ENCODE measurements at regions not wholly inside any gene's neighbourhood (a gene's known extent, or its start where the extent isn't known, plus 50 kb on each side); places are given as distances from the start of the nearest gene placed in this dataset.

GRCh38 chr2:192593561-192593960 is 398.8 kb upstream of the TMEFF2 start:
- DNase-seq = no peak
- CTCF ChIA-PET = no interaction called here
- Mint-ChIP-seq H3K36me3 (ENCODE audit: low read depth) (no peaks in the 10 kb centered on the region), H3K27ac (no peak overlapping the region), H3K27me3 (ENCODE audit: low read depth) (no peaks in the 10 kb centered on the region), H3K9me3 (peaks cover 2% of the 10 kb centered on the region), H3K4me3 (no peak overlapping the region), H3K4me1 (ENCODE audit: low read depth) (no peaks in the 10 kb centered on the region)
- intact Hi-C loops (cut with micrococcal nuclease) = no loop called here

- H3K4me3 Mint-ChIP-seq = no peak overlapping the region
- peaks cover 2% of the 10 kb centered on the region for H3K9me3 Mint-ChIP-seq
- intact Hi-C loops (cut with micrococcal nuclease) = no loop called here
- H3K27ac Mint-ChIP-seq = no peak overlapping the region
- no peaks in the 10 kb centered on the region for H3K36me3 Mint-ChIP-seq (ENCODE audit: low read depth)
- no peaks in the 10 kb centered on the region for H3K27me3 Mint-ChIP-seq (ENCODE audit: low read depth)
- no peaks in the 10 kb centered on the region for H3K4me1 Mint-ChIP-seq (ENCODE audit: low read depth)
- CTCF ChIA-PET = no interaction called here
- DNase-seq = no peak
Observed at GRCh38 chr2:192591617-192592016, 396.9 kb upstream of the TMEFF2 start.

- H3K9me3 Mint-ChIP-seq = no peaks in the 10 kb centered on the region
- no peak overlapping the region for H3K27ac Mint-ChIP-seq
- intact Hi-C loops (cut with micrococcal nuclease) = no loop called here
- H3K4me1 Mint-ChIP-seq (ENCODE audit: low read depth) = no peaks in the 10 kb centered on the region
- CTCF ChIA-PET = no interaction called here
- no peak for DNase-seq
- H3K27me3 Mint-ChIP-seq (ENCODE audit: low read depth) = no peaks in the 10 kb centered on the region
- H3K36me3 Mint-ChIP-seq (ENCODE audit: low read depth) = no peaks in the 10 kb centered on the region
- no peak overlapping the region for H3K4me3 Mint-ChIP-seq
Observed at GRCh38 chr2:192585418-192585817, 390.7 kb upstream of the TMEFF2 start.

GRCh38 chr2:192584976-192585375 is 390.2 kb upstream of the TMEFF2 start:
- CTCF ChIA-PET = no interaction called here
- H3K4me3 Mint-ChIP-seq = no peak overlapping the region
- intact Hi-C loops (cut with micrococcal nuclease) = no loop called here
- no peaks in the 10 kb centered on the region for H3K36me3 Mint-ChIP-seq (ENCODE audit: low read depth)
- DNase-seq = no peak
- H3K27ac Mint-ChIP-seq = no peak overlapping the region
- no peaks in the 10 kb centered on the region for H3K9me3 Mint-ChIP-seq
- no peaks in the 10 kb centered on the region for H3K4me1 Mint-ChIP-seq (ENCODE audit: low read depth)
- no peaks in the 10 kb centered on the region for H3K27me3 Mint-ChIP-seq (ENCODE audit: low read depth)

GRCh38 chr2:192579965-192580700 is 385.4 kb upstream of the TMEFF2 start:
- intact Hi-C loops (cut with micrococcal nuclease) = no loop called here
- DNase-seq = no peak
- H3K9me3 Mint-ChIP-seq = no peaks in the 10 kb centered on the region
- H3K4me3 Mint-ChIP-seq = no peak overlapping the region
- no peaks in the 10 kb centered on the region for H3K4me1 Mint-ChIP-seq (ENCODE audit: low read depth)
- no peaks in the 10 kb centered on the region for H3K27me3 Mint-ChIP-seq (ENCODE audit: low read depth)
- no peak overlapping the region for H3K27ac Mint-ChIP-seq
- H3K36me3 Mint-ChIP-seq (ENCODE audit: low read depth) = no peaks in the 10 kb centered on the region
- CTCF ChIA-PET = no interaction called here

- CTCF ChIA-PET = no interaction called here
- Mint-ChIP-seq H3K27me3 (ENCODE audit: low read depth) (no peaks in the 10 kb centered on the region), H3K27ac (no peak overlapping the region), H3K36me3 (ENCODE audit: low read depth) (no peaks in the 10 kb centered on the region), H3K4me3 (no peak overlapping the region), H3K4me1 (ENCODE audit: low read depth) (no peaks in the 10 kb centered on the region), H3K9me3 (no peaks in the 10 kb centered on the region)
- no peak for DNase-seq
- intact Hi-C loops (cut with micrococcal nuclease) = no loop called here
Observed at GRCh38 chr2:192578780-192579179, 384.0 kb upstream of the TMEFF2 start.

- DNase-seq = no peak
- intact Hi-C loops (cut with micrococcal nuclease) = no loop called here
- no peak overlapping the region for H3K27ac Mint-ChIP-seq
- H3K27me3 Mint-ChIP-seq (ENCODE audit: low read depth) = no peaks in the 10 kb centered on the region
- CTCF ChIA-PET = no interaction called here
- no peak overlapping the region for H3K4me3 Mint-ChIP-seq
- H3K4me1 Mint-ChIP-seq (ENCODE audit: low read depth) = no peaks in the 10 kb centered on the region
- no peaks in the 10 kb centered on the region for H3K36me3 Mint-ChIP-seq (ENCODE audit: low read depth)
- no peaks in the 10 kb centered on the region for H3K9me3 Mint-ChIP-seq
Observed at GRCh38 chr2:192577706-192578105, 383.0 kb upstream of the TMEFF2 start.

- intact Hi-C loops (cut with micrococcal nuclease) = no loop called here
- Mint-ChIP-seq H3K4me3 (no peak overlapping the region), H3K27ac (no peak overlapping the region), H3K4me1 (ENCODE audit: low read depth) (no peaks in the 10 kb centered on the region), H3K27me3 (ENCODE audit: low read depth) (no peaks in the 10 kb centered on the region), H3K9me3 (no peaks in the 10 kb centered on the region), H3K36me3 (ENCODE audit: low read depth) (no peaks in the 10 kb centered on the region)
- DNase-seq = no peak
- CTCF ChIA-PET = no interaction called here
Observed at GRCh38 chr2:192574552-192574951, 379.8 kb upstream of the TMEFF2 start.

GRCh38 chr2:192571636-192572035 is 376.9 kb upstream of the TMEFF2 start:
- CTCF ChIA-PET = no interaction called here
- no peak overlapping the region for H3K4me3 Mint-ChIP-seq
- H3K27me3 Mint-ChIP-seq (ENCODE audit: low read depth) = no peaks in the 10 kb centered on the region
- intact Hi-C loops (cut with micrococcal nuclease) = no loop called here
- no peak for DNase-seq
- H3K27ac Mint-ChIP-seq = no peak overlapping the region
- no peaks in the 10 kb centered on the region for H3K36me3 Mint-ChIP-seq (ENCODE audit: low read depth)
- H3K4me1 Mint-ChIP-seq (ENCODE audit: low read depth) = no peaks in the 10 kb centered on the region
- no peaks in the 10 kb centered on the region for H3K9me3 Mint-ChIP-seq

- CTCF ChIA-PET = no interaction called here
Observed at GRCh38 chr2:192570788-192571187, 376.1 kb upstream of the TMEFF2 start.

GRCh38 chr2:192566863-192567262 is 372.1 kb upstream of the TMEFF2 start:
- DNase-seq = no peak
- intact Hi-C loops (cut with micrococcal nuclease) = no loop called here
- Mint-ChIP-seq H3K27me3 (ENCODE audit: low read depth) (no peaks in the 10 kb centered on the region), H3K36me3 (ENCODE audit: low read depth) (no peaks in the 10 kb centered on the region), H3K4me3 (no peak overlapping the region), H3K9me3 (no peaks in the 10 kb centered on the region), H3K4me1 (ENCODE audit: low read depth) (no peaks in the 10 kb centered on the region), H3K27ac (no peak overlapping the region)
- CTCF ChIA-PET = no interaction called here

More at GRCh38 chr2:192570788-192571187, 376.1 kb upstream of the TMEFF2 start:
- Mint-ChIP-seq H3K36me3 (ENCODE audit: low read depth) (no peaks in the 10 kb centered on the region), H3K9me3 (no peaks in the 10 kb centered on the region), H3K4me3 (no peak overlapping the region), H3K27me3 (ENCODE audit: low read depth) (no peaks in the 10 kb centered on the region), H3K4me1 (ENCODE audit: low read depth) (no peaks in the 10 kb centered on the region), H3K27ac (no peak overlapping the region)
- intact Hi-C loops (cut with micrococcal nuclease) = no loop called here
- DNase-seq = no peak

GRCh38 chr2:192560326-192560725 is 365.6 kb upstream of the TMEFF2 start:
- Mint-ChIP-seq H3K27ac (no peak overlapping the region), H3K4me3 (no peak overlapping the region), H3K36me3 (ENCODE audit: low read depth) (no peaks in the 10 kb centered on the region), H3K27me3 (ENCODE audit: low read depth) (no peaks in the 10 kb centered on the region), H3K4me1 (ENCODE audit: low read depth) (no peaks in the 10 kb centered on the region), H3K9me3 (no peaks in the 10 kb centered on the region)
- no peak for DNase-seq
- CTCF ChIA-PET = no interaction called here
- intact Hi-C loops (cut with micrococcal nuclease) = no loop called here

- intact Hi-C loops (cut with micrococcal nuclease) = no loop called here
- H3K36me3 Mint-ChIP-seq (ENCODE audit: low read depth) = no peaks in the 10 kb centered on the region
- H3K4me3 Mint-ChIP-seq = no peak overlapping the region
- no peak overlapping the region for H3K27ac Mint-ChIP-seq
- CTCF ChIA-PET = no interaction called here
- H3K4me1 Mint-ChIP-seq (ENCODE audit: low read depth) = no peaks in the 10 kb centered on the region
- no peaks in the 10 kb centered on the region for H3K9me3 Mint-ChIP-seq
- H3K27me3 Mint-ChIP-seq (ENCODE audit: low read depth) = no peaks in the 10 kb centered on the region
- no peak for DNase-seq
Observed at GRCh38 chr2:192559587-192559986, 364.9 kb upstream of the TMEFF2 start.

GRCh38 chr2:192558637-192559036 is 363.9 kb upstream of the TMEFF2 start:
- Mint-ChIP-seq H3K4me1 (ENCODE audit: low read depth) (no peaks in the 10 kb centered on the region), H3K36me3 (ENCODE audit: low read depth) (no peaks in the 10 kb centered on the region), H3K27me3 (ENCODE audit: low read depth) (no peaks in the 10 kb centered on the region), H3K27ac (no peak overlapping the region), H3K4me3 (no peak overlapping the region), H3K9me3 (no peaks in the 10 kb centered on the region)
- intact Hi-C loops (cut with micrococcal nuclease) = no loop called here
- CTCF ChIA-PET = no interaction called here
- DNase-seq = no peak

Measured in activated naive CD4-positive, alpha-beta T cell treated with anti-CD3 and anti-CD28 coated beads for 36 hours (primary cell).